Upper lobe of left lung (tissue), 6 donors: ENCODE measurements at regions not wholly inside any gene's neighbourhood (a gene's known extent, or its start where the extent isn't known, plus 50 kb on each side); places are given as distances from the start of the nearest gene placed in this dataset.

Source experiments
- ATAC-seq, 2 donors: fragments of 200-7000 bp; cut with Tn5 transposase; one replicate each; pipeline ENCODE4 v1.9.1; 2022; ENCODE audit warnings: mild to moderate bottlenecking in 2 of 2, moderate library complexity in 2 of 2; ENCODE audit not compliant: low FRiP score in 2 of 2
- DNase-seq, 2 donors: peaks; one replicate each; pipeline ENCODE4 v3.0.0-alpha.2; 2019 to 2020
- H3K27ac ChIP-seq, 4 donors: fragments of 200-600 bp; sonication (generic); one replicate each; pipeline ENCODE4 v1.5.1; 2016 to 2019
- H3K27me3 ChIP-seq, 4 donors: fragments of 200-600 bp; sonication (generic); one replicate each; pipeline ENCODE4 v1.5.1; 2017 to 2019
- H3K36me3 ChIP-seq, 4 donors: fragments of 200-600 bp; sonication (generic); one replicate each; pipeline ENCODE4 v1.5.1; 2016 to 2019
- H3K4me1 ChIP-seq, 4 donors: fragments of 200-600 bp; sonication (generic); one replicate each; pipeline ENCODE4 v1.5.1; 2018 to 2019
- H3K4me3 ChIP-seq, 4 donors: fragments of 200-600 bp; sonication (generic); one replicate each; pipeline ENCODE4 v1.5.1; 2017 to 2019; ENCODE audit warnings: mild to moderate bottlenecking in 2 of 4, moderate library complexity in 1 of 4
- H3K9me3 ChIP-seq, 4 donors: fragments of 200-600 bp; sonication (generic); one replicate each; pipeline ENCODE4 v1.5.1; 2018 to 2019
- EP300 ChIP-seq, 4 donors: sonication (generic); formaldehyde crosslinking; IDR thresholded peaks; one replicate each; pipeline ENCODE4 v1.5.1; 2017; ENCODE audit warnings: antibody characterized with exemption in 4 of 4, control low read depth in 2 of 4
- POLR2A ChIP-seq, 4 donors: fragments of 450-650 bp; IDR thresholded peaks; one replicate each; pipeline ENCODE4 v1.5.1; 2016 to 2017; ENCODE audit warnings: antibody characterized with exemption in 4 of 4, mild to moderate bottlenecking in 2 of 4
- POLR2AphosphoS5 ChIP-seq, 2 donors: sonication (generic); formaldehyde crosslinking; IDR thresholded peaks; one replicate each; pipeline ENCODE4 v1.5.1; 2017; ENCODE audit warnings: antibody characterized with exemption in 2 of 2
- WGBS, 2 donors: methylation state at CpG; one replicate each; pipeline ENCODE4 v1.1.5; 2017 to 2018; 5-methylcytosine and 5-hydroxymethylcytosine counted together
- TF ChIP-seq, protein P1 (sequence below), 6 experiments: fragments of 450-650 bp in 4 of 6; fragments of 200-600 bp in 2 of 6; sonication (generic) in 2 of 6; IDR thresholded peaks; one replicate each; pipeline ENCODE4 v1.5.1; 2016 to 2019; ENCODE audit warnings: antibody characterized with exemption in 6 of 6
- donor health status: DM: no; HTN: no; CAD: no; lungs with moderate emphysema.
- donor health status: DM: no; HTN: yes; CAD: no; lungs with severe emphysema.

- TF ChIP-seq POLR2AphosphoS5 (IDR thresholded peaks at IDR 0.05): no peak
- TF ChIP-seq EP300 (IDR thresholded peaks at IDR 0.05): no peak
- TF ChIP-seq POLR2A (IDR thresholded peaks at IDR 0.05): no peak
- Histone ChIP-seq H3K4me3 (no peak overlapping the region), H3K9me3 (no peaks in the 10 kb centered on the region), H3K4me1 (peaks cover 0 to 8% (median 4%) of the 10 kb centered on the region in 4 donors), H3K36me3 (no peaks in the 10 kb centered on the region), H3K27ac (no peak overlapping the region), H3K27me3 (no peaks in the 10 kb centered on the region)
- ATAC-seq: no peak
- WGBS, 2 donors: 90 to 92% methylated on average over 3 to 8 of the region's 8 CpGs
- no peak for DNase-seq
Measured at GRCh38 chr3:14333621-14334020, 68.8 kb upstream of the SLC6A6 start.

DNA sequence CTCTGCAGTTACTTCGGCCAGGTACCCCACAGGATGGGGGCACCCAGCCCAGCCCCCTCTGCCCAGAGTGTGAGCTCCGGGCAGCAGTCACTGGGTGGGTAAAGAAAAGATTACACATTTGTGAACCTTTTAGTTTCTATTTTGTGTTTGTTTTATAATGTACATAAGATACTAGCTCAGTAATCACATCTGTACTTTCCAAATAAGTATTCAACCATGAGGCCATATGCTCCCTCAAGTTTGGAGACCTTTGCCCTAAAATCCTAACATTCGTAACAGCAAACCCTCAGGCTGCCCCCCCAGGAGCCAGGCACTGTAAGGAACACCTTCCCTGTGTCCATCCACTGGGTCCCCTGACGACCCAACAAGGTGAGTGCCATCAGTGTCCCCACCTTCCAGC lies 68.3 kb upstream of the SLC6A6 start:
- TF ChIP-seq POLR2AphosphoS5 (IDR thresholded peaks at IDR 0.05): no peak
- no peak for TF ChIP-seq POLR2A (IDR thresholded peaks at IDR 0.05)
- no peak for TF ChIP-seq EP300 (IDR thresholded peaks at IDR 0.05)
- TF ChIP-seq, protein P1, sequence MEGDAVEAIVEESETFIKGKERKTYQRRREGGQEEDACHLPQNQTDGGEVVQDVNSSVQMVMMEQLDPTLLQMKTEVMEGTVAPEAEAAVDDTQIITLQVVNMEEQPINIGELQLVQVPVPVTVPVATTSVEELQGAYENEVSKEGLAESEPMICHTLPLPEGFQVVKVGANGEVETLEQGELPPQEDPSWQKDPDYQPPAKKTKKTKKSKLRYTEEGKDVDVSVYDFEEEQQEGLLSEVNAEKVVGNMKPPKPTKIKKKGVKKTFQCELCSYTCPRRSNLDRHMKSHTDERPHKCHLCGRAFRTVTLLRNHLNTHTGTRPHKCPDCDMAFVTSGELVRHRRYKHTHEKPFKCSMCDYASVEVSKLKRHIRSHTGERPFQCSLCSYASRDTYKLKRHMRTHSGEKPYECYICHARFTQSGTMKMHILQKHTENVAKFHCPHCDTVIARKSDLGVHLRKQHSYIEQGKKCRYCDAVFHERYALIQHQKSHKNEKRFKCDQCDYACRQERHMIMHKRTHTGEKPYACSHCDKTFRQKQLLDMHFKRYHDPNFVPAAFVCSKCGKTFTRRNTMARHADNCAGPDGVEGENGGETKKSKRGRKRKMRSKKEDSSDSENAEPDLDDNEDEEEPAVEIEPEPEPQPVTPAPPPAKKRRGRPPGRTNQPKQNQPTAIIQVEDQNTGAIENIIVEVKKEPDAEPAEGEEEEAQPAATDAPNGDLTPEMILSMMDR (IDR thresholded peaks at IDR 0.05): no peak
- Histone ChIP-seq H3K4me3 (no peak overlapping the region), H3K27me3 (no peaks in the 10 kb centered on the region), H3K36me3 (no peaks in the 10 kb centered on the region), H3K4me1 (peaks cover 0 to 8% (median 4%) of the 10 kb centered on the region in 4 donors), H3K27ac (no peak overlapping the region), H3K9me3 (no peaks in the 10 kb centered on the region)
- WGBS, 2 donors: 79 to 96% methylated on average over 2 to 4 of the region's 4 CpGs
- DNase-seq: no peak
- no peak for ATAC-seq

GRCh38 chr3:14334936-14335335 lies 67.5 kb upstream of the SLC6A6 start:
- no peak overlapping the region for H3K4me3 ChIP-seq
- H3K27me3 ChIP-seq: no peaks in the 10 kb centered on the region
- no peak for ATAC-seq
- no peaks in the 10 kb centered on the region for H3K36me3 ChIP-seq
- peaks cover 0 to 8% (median 4%) of the 10 kb centered on the region in 4 donors for H3K4me1 ChIP-seq
- TF ChIP-seq EP300 (IDR thresholded peaks at IDR 0.05) (no peak), POLR2A (IDR thresholded peaks at IDR 0.05) (no peak), POLR2AphosphoS5 (IDR thresholded peaks at IDR 0.05) (no peak)
- TF ChIP-seq, protein P1 (IDR thresholded peaks at IDR 0.05): no peak
- no peak for DNase-seq
- no peak overlapping the region for H3K27ac ChIP-seq
- H3K9me3 ChIP-seq: no peaks in the 10 kb centered on the region
- WGBS, 2 donors: 82 to 87% methylated on average over 7 of the region's 7 CpGs

- 54 to 55% methylated on average over 10 of the region's 10 CpGs for WGBS, 2 donors
- Histone ChIP-seq H3K4me1 (peaks cover 0 to 8% (median 4%) of the 10 kb centered on the region in 4 donors), H3K27ac (peak overlapping the region in 1 of 4 donors; percentile 49), H3K36me3 (no peaks in the 10 kb centered on the region), H3K27me3 (no peaks in the 10 kb centered on the region), H3K9me3 (no peaks in the 10 kb centered on the region), H3K4me3 (no peak overlapping the region)
- peak in 1 of 2 donors; percentile 84 for ATAC-seq
- TF ChIP-seq EP300 (IDR thresholded peaks at IDR 0.05): peak in 2 of 4 donors; percentile 65 to 88
- peak in 1 of 2 donors; percentile 62 for TF ChIP-seq POLR2AphosphoS5 (IDR thresholded peaks at IDR 0.05)
- no peak for TF ChIP-seq POLR2A (IDR thresholded peaks at IDR 0.05)
- TF ChIP-seq, protein P1 (IDR thresholded peaks at IDR 0.05): no peak
- DNase-seq: peak in 1 of 2 donors; percentile 84
Measured at GRCh38 chr3:14335774-14336748, 66.3 kb upstream of the SLC6A6 start.

- DNase-seq (no peak), ATAC-seq (no peak)
- Histone ChIP-seq H3K27ac (peak overlapping the region in 1 of 4 donors; percentile 49), H3K36me3 (no peaks in the 10 kb centered on the region), H3K27me3 (no peaks in the 10 kb centered on the region), H3K4me1 (peaks cover 0 to 8% (median 4%) of the 10 kb centered on the region in 4 donors), H3K9me3 (no peaks in the 10 kb centered on the region), H3K4me3 (no peak overlapping the region)
- WGBS, 2 donors: 58 to 64% methylated on average over 17 of the region's 17 CpGs
- TF ChIP-seq POLR2A (IDR thresholded peaks at IDR 0.05) (no peak), POLR2AphosphoS5 (IDR thresholded peaks at IDR 0.05) (no peak), EP300 (IDR thresholded peaks at IDR 0.05) (no peak)
- TF ChIP-seq, protein P1 (IDR thresholded peaks at IDR 0.05): no peak
Measured at GRCh38 chr3:14336749-14337598, 65.4 kb upstream of the SLC6A6 start.
